Germinal center (tissue), 1 donor: ENCODE measurements at regions not wholly inside any gene's neighbourhood (a gene's known extent, or its start where the extent isn't known, plus 50 kb on each side); places are given as distances from the start of the nearest gene placed in this dataset.

Source experiments
- DNase-seq: peaks from one replicate; pipeline ENCODE4 v3.0.0; 2012; ENCODE audit warnings: mixed read lengths, low spot score

GRCh38 chr10:57017356-57018037, 656.4 kb upstream of the ZWINT start:
- no peak for DNase-seq

- DNase-seq = no peak
Observed at GRCh38 chr10:57015595-57016318, 654.7 kb upstream of the ZWINT start.

GRCh38 chr10:57015187-57015586, 654.1 kb upstream of the ZWINT start:
- no peak for DNase-seq

GRCh38 chr10:57014758-57015157, 653.7 kb upstream of the ZWINT start:
- DNase-seq = no peak

GRCh38 chr10:57008189-57008588, 647.1 kb upstream of the ZWINT start:
- DNase-seq = no peak

- DNase-seq = no peak
Observed at GRCh38 chr10:56991591-56992069, 630.6 kb upstream of the ZWINT start.

GRCh38 chr10:56975513-56975912, 614.5 kb upstream of the ZWINT start:
- no peak for DNase-seq

- no peak for DNase-seq
Observed at GRCh38 chr10:56973766-56974165, 612.7 kb upstream of the ZWINT start.

GRCh38 chr10:56943221-56943755, 582.2 kb upstream of the ZWINT start:
- DNase-seq = no peak

- DNase-seq = no peak
Observed at GRCh38 chr10:56934515-56934914, 573.5 kb upstream of the ZWINT start.

GRCh38 chr10:56928714-56929113, 567.7 kb upstream of the ZWINT start:
- no peak for DNase-seq

GRCh38 chr10:56927701-56928100, 566.6 kb upstream of the ZWINT start:
- DNase-seq = no peak

- no peak for DNase-seq
Observed at GRCh38 chr10:56920601-56921261, 559.7 kb upstream of the ZWINT start.

GRCh38 chr10:56912043-56912442, 551.0 kb upstream of the ZWINT start:
- no peak for DNase-seq

- DNase-seq = no peak
Observed at GRCh38 chr10:56905051-56905450, 544.0 kb upstream of the ZWINT start.

- no peak for DNase-seq
Observed at GRCh38 chr10:56902554-56902953, 541.5 kb upstream of the ZWINT start.

GRCh38 chr10:56895306-56895705, 534.2 kb upstream of the ZWINT start:
- no peak for DNase-seq

GRCh38 chr10:56881218-56881617, 520.2 kb upstream of the ZWINT start:
- no peak for DNase-seq

GRCh38 chr10:56880606-56881005, 519.5 kb upstream of the ZWINT start:
- DNase-seq = no peak

GRCh38 chr10:56874950-56875349, 513.9 kb upstream of the ZWINT start:
- no peak for DNase-seq

GRCh38 chr10:56871160-56871668, 510.2 kb upstream of the ZWINT start:
- DNase-seq = no peak

- no peak for DNase-seq
Observed at GRCh38 chr10:56867236-56867635, 506.2 kb upstream of the ZWINT start.

- DNase-seq = no peak
Observed at GRCh38 chr10:56856569-56856968, 495.5 kb upstream of the ZWINT start.
